NCI-H2107 treated with DMSO at 0.1 percent for 48 hours (cell line): ENCODE measurements at regions not wholly inside any gene's neighbourhood (a gene's known extent, or its start where the extent isn't known, plus 50 kb on each side); places are given as distances from the start of the nearest gene placed in this dataset.
"Not testable (repeated sequence)": the region's sequence is repeated elsewhere in the genome, so short reads cannot be mapped to it uniquely, and the experiment has no call there.

Experiments used
- DNase-seq: peaks from one replicate; lab custom pipeline; 2025; ENCODE audit not compliant: unreplicated experiment; lab: John Stamatoyannopoulos, UW

DNA sequence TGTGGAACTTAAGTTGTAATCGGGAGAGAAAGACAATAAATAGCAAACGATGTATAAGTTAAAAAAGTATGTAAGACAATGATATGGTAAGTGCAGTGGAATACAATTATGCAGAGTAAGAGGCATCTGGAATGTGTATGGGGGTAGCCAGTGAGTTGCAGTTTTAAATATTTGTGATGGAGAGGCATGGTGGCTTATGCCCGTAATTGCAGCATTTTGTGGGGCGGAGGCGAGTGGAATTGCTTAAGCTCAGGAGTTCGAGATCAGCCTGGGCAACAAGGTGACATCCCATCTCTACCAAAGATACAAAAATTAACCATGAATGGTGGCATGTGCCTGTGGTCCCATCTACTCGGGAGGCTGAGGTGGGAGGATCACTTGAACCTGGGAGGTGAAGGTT lies 52.5 kb upstream of the WDFY3 start:
- no peak for DNase-seq

DNA sequence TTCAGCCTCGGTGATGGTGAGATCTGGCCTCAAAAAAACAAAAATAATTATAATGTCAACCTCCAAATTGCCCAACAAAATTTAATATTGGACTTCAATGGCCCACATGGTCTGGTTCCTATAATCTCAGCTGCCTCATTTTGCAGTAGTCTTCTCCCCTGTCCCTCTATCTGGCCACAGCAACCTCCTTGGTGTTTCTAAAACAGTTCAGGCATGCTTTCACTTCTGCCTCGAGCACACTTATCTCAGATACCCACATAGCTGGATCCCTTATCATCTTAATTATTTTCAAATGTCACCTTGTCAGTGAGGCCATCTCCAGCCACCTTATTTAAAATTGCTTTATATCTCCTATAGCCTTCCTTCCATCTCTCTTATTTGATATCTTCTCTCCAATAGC lies 52.9 kb upstream of the WDFY3 start:
- no peak for DNase-seq

DNA sequence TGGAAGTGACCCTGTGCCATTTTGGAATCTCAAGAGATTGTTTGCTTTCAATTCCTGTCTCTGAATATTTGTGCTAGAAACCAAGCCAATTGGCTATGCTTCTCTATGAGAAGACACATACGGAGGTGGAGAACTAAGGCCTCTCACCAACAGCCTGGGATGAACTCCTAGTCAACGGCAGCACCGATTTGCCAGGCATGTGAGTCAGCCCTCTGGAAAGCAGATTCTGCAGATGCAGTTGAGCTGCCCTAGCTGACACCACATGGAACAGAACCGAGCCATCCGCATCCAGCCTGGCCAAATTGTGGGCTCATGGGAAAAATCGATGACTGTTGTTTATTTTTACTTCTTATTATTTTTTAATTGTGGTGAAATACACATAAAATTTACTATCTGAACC lies 58.2 kb upstream of the WDFY3 start:
- no peak for DNase-seq

DNA sequence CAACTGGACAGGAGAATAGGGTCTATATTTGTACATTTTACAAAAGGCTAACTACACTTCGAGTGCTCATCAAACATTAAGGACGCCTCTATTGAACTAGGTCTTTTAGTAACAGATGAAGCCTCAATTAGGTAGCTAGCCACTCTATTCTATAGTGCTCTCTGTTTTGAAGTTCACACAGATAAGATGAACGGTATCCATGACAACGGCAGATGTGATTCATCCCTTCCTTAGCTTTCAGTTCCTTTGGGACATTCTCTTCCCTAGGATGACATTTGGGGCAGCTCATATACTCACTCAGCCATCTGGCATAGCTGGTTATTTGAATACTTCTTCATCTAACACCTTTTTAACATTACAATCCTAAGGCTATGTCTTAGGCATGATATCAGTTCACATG lies 62.4 kb upstream of the WDFY3 start:
- DNase-seq, result no peak

DNA sequence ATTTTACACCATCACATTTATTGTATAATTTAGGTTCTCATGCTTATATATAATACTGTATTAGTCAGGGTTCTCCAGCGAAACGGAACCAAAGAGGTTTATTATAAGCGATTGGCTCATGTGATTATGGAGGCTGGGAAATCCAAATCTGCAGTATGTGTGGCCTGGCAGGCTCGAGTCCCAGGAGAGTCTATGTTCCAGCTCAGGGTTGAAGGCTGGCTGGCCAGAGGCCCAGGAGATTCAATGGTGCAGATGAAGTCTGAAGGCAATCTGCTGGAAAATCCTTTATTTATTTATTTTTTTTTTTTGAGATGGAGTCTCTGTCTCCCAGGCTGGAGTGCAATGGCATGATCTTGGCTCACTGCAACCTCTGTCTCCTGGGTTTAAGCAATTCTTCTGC lies 63.0 kb upstream of the WDFY3 start:
- DNase-seq, result no peak

DNA sequence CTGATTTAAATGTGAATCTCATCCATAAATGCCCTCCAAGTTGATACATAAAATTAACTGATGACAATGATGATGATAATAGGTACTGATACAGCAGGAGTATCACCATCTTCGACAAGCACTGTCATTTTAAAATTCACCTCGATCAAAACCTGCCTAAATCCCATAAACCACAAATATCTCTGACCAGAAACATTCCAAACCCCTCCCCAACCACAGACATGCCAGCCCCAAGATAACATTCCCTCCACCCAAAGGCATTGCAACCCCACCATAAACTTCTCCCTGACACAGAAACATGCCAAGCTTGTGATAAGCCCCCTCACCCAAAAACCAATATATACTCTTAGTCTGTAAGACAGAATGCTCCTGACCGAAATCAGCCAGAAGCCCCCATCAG lies 63.7 kb upstream of the WDFY3 start:
- DNase-seq, result no peak

DNA sequence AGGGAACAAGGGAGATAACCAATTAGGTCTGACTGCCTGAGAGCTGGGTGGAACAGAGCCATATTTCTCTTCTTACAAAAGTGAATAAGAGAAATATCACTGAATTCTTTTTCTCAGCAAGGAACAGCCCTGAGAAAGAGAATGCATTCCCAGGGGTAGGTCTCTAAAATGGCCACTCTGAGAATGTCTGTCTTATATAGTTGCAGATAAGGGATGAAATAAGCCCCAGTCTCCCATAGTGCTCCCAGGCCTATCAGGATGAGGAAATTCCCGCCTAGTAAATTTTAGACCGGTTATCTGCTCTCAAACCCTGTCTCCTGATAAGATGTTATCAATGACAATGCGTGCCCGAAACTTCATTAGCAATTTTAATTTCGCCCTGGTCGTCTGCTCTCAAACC lies 67.3 kb upstream of the WDFY3 start:
- not testable (repeated sequence) for DNase-seq

DNA sequence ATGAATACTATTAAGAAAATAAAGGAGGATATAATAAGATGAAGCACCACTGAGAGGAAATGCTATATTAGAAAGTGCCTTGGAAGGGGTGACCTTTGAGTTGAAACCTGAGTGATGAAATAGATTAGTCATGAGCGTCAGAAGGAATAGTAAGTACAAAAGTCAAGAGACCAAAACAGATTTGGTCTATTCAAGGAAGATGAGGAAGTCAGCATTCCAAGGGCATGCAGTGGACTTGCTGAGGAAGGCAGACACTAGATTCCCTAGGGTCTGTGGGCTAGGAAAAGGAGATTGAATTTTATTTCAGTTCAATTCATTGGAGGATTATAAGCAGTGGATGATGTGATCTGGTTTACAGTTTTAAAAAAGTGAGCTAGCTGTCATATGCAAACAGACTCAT lies 73.0 kb upstream of the WDFY3 start:
- no peak for DNase-seq

DNA sequence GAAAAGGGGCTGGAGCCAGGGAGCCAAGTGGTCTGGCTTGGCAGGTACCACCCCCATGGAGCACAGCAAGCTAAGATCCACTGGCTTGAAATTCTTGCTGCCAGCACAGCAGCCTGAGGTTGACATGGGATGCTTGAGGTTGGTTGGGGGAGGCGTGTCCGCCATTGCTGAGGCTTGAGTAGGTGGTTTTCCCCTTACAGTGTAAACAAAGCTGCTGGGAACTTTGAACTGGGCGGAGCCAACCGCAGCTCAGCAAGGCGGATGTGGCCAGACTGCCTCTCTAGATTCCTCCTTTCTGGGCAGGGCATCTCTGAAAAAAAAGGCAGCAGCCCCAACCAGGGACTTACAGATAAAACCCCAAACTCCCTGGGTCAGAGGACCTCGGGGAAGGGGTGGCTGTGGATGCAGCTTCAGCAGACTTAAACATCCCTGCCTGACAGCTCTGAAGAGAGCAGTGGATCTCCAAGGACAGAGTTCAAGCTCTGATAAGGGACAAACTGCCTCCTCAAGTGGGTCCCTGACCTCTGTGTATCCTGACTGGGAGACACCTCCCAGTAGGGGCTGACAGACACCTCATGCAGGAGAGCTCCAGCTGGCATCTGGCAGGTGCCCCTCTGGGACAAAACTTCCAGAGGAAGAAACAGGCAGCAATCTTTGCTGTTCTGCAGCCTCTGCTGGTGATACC lies 77.5 kb upstream of the WDFY3 start:
- DNase-seq, result not testable (repeated sequence)

DNA sequence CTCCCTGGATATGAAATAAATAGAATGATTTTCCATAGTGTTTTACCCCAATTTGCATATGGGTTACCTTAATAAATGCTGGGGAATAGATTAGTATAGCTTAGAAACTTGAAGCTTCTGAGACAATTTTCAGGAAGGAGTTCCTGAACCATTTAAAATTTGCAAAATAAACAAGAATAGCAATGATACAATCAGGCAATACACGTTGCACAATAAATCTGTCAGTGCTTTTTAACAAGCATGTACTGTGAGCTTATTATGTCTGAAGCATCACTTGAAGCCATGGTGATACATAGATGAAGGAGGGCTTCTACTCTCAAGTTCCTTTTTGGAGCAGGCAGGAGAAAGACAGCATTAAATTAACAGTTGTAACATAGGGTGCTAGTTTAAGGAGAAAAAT lies 84.2 kb upstream of the WDFY3 start:
- no peak for DNase-seq

DNA sequence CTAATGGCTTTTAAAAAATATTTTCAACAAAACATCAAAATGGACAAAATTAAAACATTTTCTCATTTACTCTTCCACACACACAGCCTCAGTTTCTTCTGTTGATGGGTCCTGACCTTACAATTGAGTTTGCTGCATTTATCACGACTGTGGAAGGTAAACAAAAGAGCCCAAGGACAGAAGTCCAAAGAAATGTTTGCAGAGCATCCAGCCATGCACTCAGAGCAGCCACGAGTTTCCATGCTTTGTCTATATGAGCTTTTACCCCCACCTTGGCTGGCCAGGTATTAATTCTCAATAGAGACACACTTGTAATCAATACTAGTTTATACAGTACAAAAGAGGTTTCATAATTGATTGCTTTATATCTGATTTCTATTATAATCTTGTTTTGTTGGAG lies 85.0 kb upstream of the WDFY3 start:
- DNase-seq, result no peak

DNA sequence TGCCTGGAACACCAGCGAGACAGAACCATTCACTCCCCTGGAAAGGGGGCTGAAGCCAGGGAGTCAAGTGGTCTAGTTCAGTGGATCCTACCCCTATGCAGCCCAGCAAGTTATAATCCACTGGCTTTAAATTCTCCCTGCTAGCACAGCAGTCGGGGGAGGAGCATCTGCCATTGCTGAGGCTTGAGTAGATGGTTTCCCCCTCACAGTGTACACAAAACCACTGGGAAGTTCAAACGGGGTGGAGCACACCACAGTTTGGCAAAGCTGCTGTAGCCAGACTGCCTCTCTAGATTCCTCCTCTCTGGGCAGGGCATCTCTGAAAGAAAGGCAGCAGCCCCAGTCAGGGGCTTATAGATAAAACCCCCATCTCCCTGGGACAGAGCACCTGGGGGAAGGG lies 88.4 kb upstream of the WDFY3 start:
- not testable (repeated sequence) for DNase-seq

DNA sequence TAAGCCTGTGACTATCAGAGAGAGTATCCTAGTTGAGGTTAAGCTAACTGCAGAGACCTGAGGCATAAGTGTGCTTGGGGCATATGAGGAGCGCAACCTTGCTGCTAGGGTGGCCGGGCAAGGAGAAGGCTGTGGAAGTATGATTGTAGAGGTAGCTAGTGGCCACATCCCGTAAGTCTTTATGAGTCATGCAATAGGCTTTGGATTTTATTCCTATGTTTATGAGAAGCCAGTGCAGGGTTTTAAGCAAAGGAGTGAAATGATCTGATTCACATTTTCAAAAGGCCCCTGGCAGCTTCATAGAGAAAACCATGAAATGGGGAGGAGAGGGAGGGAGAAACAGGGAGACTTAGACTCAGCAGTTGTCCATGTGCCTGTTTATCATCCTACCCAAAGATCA lies 92.1 kb upstream of the WDFY3 start:
- no peak for DNase-seq

DNA sequence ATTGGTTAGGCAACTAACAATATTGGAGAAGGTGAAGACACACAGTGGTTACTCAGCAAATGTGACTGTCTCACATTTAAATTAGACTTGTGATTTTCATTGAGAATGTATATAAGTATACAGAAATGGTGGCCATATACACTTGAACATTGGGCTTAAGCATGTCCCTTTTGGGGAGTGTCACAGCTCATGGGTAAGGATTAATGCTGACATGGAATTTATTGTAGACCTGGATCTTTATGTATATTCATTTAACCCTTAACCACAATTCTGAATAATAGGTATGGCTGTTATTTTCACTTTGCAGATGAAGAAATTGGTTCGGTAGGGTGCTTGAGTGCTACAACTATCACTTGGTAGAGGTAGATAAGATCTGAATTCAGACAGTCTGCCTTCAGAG lies 95.5 kb upstream of the WDFY3 start:
- DNase-seq, result no peak

DNA sequence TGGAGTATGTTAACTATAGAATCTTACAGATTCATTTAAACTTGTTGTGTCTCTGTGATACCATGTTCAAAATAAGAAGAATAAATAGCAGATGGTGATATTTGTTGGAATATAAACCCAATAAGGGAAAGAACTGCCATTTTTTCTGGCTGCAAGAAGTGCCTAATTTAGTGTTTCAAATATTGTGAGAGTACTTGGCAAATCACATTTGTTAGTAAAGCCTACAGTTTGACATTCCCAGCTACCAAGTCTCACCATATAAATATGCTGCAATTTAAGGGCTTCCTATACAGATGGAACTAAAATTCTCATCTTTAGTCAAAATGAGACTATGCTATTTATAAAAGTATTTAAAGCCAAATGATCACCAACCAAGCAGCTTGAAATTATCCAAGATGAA lies 96.0 kb upstream of the WDFY3 start:
- DNase-seq, result no peak

DNA sequence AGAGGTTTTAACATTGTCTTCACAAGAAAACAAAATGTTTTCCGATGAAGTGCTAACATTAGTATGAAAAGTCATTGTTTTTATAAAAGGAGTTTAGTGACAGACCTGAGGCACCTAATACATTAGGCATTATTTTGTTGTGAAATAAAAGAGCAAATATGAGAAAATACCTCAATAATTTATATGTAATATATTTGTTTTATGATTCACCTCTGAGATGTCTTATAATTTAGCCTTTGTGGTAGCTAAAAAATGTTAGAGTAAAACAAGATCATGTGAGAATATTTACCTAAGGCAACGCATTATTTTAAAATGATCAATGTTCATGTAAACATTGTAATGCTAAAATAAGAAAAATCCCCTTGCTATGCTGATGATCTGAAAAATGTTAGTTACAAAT lies 100.9 kb upstream of the WDFY3 start:
- no peak for DNase-seq

DNA sequence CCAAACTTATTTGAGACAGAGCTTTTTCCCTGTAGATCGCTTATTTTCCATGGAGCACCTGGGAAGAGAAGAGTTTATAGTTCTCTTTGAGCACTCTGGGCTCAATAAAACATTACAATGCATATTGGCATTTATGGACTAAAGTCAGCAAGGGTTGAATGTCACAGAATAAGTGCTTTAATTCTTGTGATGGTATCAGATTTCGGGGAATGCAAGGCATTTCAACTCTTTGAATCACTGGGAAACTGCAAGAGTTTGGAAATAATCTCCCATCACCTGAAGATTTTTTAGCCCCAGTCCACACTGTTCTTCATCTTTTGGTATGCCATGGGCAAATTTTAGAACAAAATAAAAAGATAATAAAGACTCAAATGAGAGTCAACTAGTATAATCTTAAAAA lies 111.5 kb upstream of the WDFY3 start:
- DNase-seq, result no peak

DNA sequence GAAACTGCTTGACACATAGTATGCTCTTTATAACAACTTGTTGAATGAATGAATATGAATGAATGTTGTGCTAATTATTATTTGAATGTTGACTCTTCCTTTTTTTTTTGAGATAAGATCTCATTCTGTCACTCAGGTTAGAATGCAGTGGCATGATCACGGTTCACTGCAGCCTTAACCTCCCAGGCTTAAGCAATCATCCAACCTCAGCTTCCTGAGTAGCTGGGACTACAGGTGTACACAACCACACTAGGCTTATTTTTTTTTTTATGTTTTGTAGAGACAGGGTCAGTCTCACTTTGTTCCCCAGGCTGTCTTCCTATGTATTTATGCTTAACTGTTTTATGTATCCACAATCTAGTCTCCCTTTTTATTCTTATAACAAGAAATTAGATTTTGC lies 114.7 kb upstream of the WDFY3 start:
- DNase-seq, result no peak

DNA sequence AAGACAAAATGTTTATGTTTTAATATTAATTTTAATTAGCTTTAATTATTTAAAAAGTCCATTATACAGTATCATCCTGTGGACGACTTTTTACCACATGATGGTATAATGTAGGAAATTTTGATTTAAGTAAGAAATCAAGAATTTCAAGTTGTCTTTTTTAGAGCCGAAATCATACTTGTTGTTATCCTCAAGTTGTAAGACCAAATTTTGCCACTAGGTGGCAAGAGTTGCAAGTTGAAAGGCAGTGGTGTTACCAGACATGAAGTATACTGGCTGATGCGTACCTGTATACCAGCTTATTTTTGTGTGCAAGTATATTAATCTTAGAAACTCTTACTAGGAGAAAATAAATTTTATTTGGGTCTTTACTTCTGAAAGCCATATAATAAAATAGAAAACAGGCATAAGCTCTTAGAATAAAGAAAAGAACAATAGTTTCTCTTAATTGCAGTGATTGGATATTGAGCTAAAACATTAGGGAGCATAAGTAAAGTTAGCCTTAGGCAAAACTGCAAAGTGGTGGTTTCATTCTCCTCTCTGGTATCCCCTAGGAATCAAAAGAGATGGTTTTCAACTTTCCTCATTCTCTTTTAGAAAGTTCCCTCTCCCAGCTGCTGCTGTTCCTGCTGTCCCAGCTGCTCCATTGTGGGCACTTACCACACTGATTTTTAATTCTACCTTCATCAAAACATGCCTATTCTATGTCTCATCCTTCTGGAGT lies 118.0 kb upstream of the WDFY3 start:
- peak; percentile 29 for DNase-seq

DNA sequence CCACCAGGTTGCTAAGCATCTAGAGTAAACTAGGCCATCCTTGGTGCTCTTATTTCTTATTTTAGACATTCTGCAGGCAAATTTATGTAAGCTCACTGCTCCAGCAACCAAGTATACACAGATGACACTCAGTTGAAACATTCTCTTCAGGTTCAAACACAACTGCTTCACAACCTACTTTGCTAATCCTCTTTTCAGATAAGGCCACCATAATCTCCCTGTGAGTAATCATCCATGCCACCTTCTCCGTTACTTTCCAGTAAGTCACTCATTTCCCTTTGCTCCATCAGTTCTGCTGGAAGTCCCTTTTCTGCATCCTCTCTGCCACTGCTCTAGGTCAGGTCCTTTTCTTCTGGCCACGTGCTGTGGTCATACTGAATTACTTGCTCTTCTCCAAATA lies 120.2 kb upstream of the WDFY3 start:
- DNase-seq, result no peak

DNA sequence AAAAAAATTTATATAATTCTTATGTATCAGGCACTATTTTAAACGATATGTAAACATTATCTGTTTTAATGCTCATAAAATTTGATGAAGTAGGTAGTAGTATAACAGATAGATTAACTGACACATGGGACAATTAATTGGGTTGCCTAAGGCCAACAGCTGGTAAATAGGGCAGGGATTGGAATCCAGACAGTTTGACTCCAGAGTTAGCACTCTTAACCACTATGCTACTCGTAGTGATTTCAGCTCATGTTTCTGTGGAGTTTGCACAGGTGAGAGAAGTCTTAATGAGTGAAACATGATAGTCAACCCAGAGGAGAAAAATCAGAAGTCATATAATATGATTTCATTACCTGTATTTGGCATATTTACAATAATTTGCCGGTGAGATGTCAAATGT lies 126.0 kb upstream of the WDFY3 start:
- peak; percentile 50 for DNase-seq

DNA sequence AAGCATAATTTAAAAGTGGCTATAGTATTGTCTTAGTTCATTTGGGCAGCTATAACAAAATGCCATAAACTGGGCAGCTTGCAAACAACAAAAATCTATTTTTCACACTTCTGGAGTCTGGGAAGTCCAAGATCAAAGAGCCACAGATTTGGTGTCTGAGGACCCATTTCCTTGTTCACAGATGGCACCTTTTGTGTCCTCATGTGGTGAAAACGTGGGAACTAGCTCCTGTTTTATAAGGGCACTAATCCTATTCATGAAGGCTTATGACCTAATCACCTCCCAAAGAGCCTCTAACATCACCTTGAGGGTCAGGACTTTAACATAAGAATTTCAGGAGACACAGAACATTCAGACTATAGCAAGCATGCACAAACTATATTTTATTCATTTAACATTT lies 126.5 kb upstream of the WDFY3 start:
- no peak for DNase-seq

DNA sequence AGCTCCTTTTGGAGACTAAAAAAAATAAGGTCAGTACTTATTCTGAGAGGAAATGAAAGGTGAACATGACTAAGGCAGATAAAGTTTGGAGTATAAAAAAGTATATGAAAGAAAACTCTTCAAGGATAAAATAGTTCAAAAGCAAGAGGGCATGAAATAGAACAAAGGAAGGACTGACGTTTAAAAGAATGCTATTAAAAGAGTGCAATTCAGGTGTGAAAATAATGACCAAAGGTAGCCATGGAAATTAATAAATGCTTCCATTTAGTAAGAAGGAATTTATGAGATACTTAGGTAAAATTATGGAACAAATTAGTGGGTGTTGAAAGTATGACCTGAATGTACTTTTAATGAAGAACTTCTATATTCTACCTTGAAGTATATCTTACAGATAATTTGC lies 128.2 kb upstream of the WDFY3 start:
- no peak for DNase-seq
